Neutrophil (primary cell): ENCODE measurements at regions not wholly inside any gene's neighbourhood (a gene's known extent, or its start where the extent isn't known, plus 50 kb on each side); places are given as distances from the start of the nearest gene placed in this dataset.

Experiments used
- H3K27ac ChIP-seq: fragments of 200-600 bp; sonication (generic); 2 replicates; pipeline ENCODE4 v1.5.1; 2016; ENCODE audit warnings: mild to moderate bottlenecking, moderate library complexity
- H3K27me3 ChIP-seq: fragments of 200-600 bp; sonication (generic); 2 replicates; pipeline ENCODE4 v1.6.0; 2016; ENCODE audit warnings: mild to moderate bottlenecking
- H3K36me3 ChIP-seq: fragments of 200-600 bp; sonication (generic); 2 replicates; pipeline ENCODE4 v1.5.1; 2017
- H3K4me1 ChIP-seq, 2 experiments: fragments of 200-600 bp in 1 of 2; sonication (generic) in 1 of 2; 1 replicate in 1 of 2; 2 replicates in 1 of 2; pipeline versions ENCODE4 v1.5.1 to v1.6.1; 2013 to 2016; ENCODE audit warnings: low read depth in 1 of 2, low read length in 1 of 2, mild to moderate bottlenecking in 1 of 2, moderate library complexity in 1 of 2; ENCODE audit not compliant: control insufficient read depth in 1 of 2, insufficient read depth in 1 of 2
- H3K4me3 ChIP-seq, 2 experiments: fragments of 200-600 bp in 1 of 2; sonication (generic) in 1 of 2; 1 replicate in 1 of 2; 2 replicates in 1 of 2; pipeline ENCODE4 v1.5.1; 2013 to 2016; ENCODE audit warnings: low read depth in 1 of 2, low read length in 1 of 2, mild to moderate bottlenecking in 1 of 2, moderate library complexity in 1 of 2
- H3K9me3 ChIP-seq: fragments of 200-600 bp; sonication (generic); 2 replicates; pipeline ENCODE4 v1.5.1; 2016
- TF ChIP-seq, protein P1 (sequence below): fragments of 200-600 bp; sonication (generic); IDR thresholded peaks from 2 replicates; pipeline ENCODE4 v1.5.1; 2016; ENCODE audit warnings: antibody characterized with exemption

DNA sequence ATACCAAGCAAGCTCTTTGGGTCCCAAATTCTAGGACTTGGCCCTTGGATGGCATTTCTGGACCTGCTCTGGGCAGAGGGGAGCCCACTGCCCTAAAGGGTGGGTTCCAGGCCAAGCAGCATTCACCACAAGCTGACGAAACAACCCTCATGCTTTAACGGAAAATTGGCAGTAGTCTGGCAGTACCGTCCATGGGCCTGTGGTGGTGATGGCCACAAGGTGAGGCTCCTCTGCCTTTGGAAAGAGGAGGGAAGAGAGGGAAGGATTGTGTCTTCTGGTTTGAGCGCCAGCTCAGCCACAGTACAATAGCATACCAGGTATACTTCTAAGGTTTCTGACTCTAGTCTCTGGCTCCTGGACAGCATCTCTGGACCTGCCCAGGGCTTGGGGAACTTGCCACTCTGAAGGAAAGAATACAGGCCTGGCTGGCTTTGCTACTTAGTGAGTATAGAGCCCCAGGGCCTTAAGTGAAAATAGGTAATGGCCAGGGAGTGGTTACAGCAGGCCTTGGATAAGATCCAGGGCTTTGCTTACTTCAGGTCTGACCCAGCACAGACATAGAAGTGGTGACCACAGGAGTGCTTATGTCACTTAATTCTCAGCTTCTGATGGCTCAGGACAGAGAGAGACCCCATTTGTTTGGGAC, 595.5 kb downstream of the LMO7 start:
- Histone ChIP-seq H3K9me3 (no peaks in the 10 kb centered on the region), H3K36me3 (no peaks in the 10 kb centered on the region), H3K27ac (no peak overlapping the region), H3K4me1 (no peaks in the 10 kb centered on the region), H3K27me3 (no peaks in the 10 kb centered on the region), H3K4me3 (no peak overlapping the region)
- TF ChIP-seq, protein P1, sequence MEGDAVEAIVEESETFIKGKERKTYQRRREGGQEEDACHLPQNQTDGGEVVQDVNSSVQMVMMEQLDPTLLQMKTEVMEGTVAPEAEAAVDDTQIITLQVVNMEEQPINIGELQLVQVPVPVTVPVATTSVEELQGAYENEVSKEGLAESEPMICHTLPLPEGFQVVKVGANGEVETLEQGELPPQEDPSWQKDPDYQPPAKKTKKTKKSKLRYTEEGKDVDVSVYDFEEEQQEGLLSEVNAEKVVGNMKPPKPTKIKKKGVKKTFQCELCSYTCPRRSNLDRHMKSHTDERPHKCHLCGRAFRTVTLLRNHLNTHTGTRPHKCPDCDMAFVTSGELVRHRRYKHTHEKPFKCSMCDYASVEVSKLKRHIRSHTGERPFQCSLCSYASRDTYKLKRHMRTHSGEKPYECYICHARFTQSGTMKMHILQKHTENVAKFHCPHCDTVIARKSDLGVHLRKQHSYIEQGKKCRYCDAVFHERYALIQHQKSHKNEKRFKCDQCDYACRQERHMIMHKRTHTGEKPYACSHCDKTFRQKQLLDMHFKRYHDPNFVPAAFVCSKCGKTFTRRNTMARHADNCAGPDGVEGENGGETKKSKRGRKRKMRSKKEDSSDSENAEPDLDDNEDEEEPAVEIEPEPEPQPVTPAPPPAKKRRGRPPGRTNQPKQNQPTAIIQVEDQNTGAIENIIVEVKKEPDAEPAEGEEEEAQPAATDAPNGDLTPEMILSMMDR = no peak

DNA sequence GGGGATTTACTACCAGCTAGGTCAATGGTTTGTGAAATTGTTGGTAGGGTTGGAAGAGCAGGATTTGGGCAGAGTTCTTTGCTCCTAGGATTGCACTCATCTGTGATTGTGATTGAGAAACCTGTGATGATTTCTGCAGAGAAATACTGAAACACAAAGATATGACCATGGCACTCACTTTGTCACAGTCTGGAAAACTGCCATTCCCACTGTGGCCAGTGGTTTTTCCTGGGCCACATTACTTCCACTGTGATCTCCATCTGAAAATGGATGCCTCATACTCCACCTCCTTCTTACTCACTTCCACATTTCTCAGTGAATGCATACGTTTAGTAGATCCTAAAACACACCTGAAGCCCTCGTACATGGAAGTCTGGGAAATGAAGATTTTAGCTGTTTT, 593.2 kb downstream of the LMO7 start:
- no peak overlapping the region for H3K4me3 ChIP-seq
- H3K27ac ChIP-seq = no peak overlapping the region
- no peaks in the 10 kb centered on the region for H3K27me3 ChIP-seq
- H3K4me1 ChIP-seq = no peaks in the 10 kb centered on the region
- TF ChIP-seq, protein P1 = no peak
- H3K9me3 ChIP-seq = no peaks in the 10 kb centered on the region
- no peaks in the 10 kb centered on the region for H3K36me3 ChIP-seq

DNA sequence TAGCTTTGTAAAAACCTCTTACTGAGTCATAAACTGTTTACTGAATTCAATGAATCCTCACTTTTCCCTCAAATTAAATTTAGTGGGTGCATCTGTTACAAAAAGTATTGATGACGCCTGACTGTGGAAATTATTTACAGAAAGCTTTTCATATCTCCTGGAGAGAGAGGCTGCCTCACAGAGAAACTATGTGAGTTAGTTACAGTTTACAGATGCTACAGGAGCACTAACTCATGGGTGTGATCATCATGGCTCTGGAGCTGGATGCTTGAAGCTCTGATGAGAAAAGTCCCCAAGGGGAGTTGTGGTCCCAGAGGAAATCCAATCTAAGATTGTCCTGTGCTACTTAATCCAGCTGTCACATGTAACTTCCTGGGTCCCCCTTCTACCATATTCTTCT, 590.8 kb downstream of the LMO7 start:
- Histone ChIP-seq H3K27me3 (no peaks in the 10 kb centered on the region), H3K4me1 (no peaks in the 10 kb centered on the region), H3K4me3 (no peak overlapping the region), H3K27ac (no peak overlapping the region), H3K9me3 (no peaks in the 10 kb centered on the region), H3K36me3 (no peaks in the 10 kb centered on the region)
- TF ChIP-seq, protein P1 = no peak

DNA sequence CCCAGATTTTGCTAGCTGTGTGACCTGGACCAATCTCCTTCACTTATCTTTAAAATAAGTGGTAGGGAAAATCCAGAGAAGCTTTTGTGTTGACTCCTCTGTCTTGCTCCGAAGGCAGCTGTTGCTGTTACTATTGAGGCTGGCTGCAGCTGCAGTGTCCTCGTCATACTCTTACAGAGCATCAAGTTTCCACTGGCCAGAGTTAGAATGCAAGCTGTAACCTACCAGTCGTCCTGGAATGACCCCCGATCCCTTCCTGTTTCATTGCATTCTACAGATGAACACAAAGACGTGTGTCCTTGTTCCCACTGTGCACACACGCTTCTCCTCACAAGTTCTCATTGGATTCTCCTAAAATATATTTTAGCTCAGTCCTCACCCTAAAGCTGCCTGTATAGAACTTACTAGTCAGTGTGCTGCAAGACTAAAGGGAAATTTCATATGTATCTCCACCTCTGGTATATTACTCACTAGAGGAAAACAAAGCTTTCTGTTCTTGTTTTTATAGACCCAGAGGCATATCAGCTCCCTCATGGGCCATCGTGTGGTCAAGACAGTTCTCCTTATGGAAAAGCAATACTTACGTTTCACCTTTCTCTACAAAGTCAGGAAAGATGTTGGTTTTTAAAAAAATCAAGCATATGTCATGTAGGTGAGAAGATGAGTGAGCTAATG, 589.8 kb downstream of the LMO7 start:
- TF ChIP-seq, protein P1 = no peak
- H3K4me1 ChIP-seq = no peaks in the 10 kb centered on the region
- H3K27me3 ChIP-seq = no peaks in the 10 kb centered on the region
- no peak overlapping the region for H3K27ac ChIP-seq
- H3K9me3 ChIP-seq = no peaks in the 10 kb centered on the region
- H3K4me3 ChIP-seq = no peak overlapping the region
- no peaks in the 10 kb centered on the region for H3K36me3 ChIP-seq

DNA sequence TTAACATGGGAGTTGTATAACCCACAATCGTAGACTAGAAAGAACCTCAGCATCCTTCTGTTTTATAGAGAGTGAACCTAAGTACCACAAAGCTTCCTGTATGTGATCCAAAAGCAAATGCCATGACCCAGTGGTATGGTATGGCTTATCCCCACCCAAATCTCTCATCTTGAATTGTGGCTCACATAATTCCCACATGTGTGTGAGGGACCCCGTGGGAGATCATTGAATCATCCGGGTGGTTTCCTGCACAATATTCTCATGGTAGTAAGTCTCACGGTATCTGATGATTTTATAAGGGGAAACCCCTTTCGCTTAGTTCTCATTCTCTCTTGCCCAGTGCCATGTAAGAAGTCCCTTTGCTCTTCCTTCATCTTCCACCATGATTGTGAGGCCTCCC, 587.9 kb downstream of the LMO7 start:
- Histone ChIP-seq H3K27me3 (no peaks in the 10 kb centered on the region), H3K27ac (no peak overlapping the region), H3K36me3 (no peaks in the 10 kb centered on the region), H3K4me3 (no peak overlapping the region), H3K4me1 (no peaks in the 10 kb centered on the region), H3K9me3 (no peaks in the 10 kb centered on the region)
- TF ChIP-seq, protein P1 = no peak
